Karpas-422 (cell line): ENCODE measurements at regions not wholly inside any gene's neighbourhood (a gene's known extent, or its start where the extent isn't known, plus 50 kb on each side); places are given as distances from the start of the nearest gene placed in this dataset.

Experiments
- DNase-seq: peaks from one replicate; pipeline ENCODE4 v3.0.0-alpha.2; 2015
- H2AFZ ChIP-seq: fragments of 200-600 bp; sonication (generic); 2 replicates; pipeline ENCODE4 v1.6.1; 2014; ENCODE audit warnings: antibody characterized with exemption, low read length, mixed read lengths
- H3K27ac ChIP-seq: fragments of 200-600 bp; sonication (generic); 2 replicates; pipeline ENCODE4 v1.5.1; 2014; ENCODE audit warnings: mild to moderate bottlenecking, low read length, moderate library complexity
- H3K27me3 ChIP-seq: fragments of 200-600 bp; sonication (generic); 2 replicates; pipeline ENCODE4 v1.6.1; 2014; ENCODE audit warnings: low read length, mixed read lengths
- H3K36me3 ChIP-seq: fragments of 200-600 bp; sonication (generic); 2 replicates; pipeline ENCODE4 v1.6.1; 2014; ENCODE audit warnings: low read length, mixed read lengths; ENCODE audit not compliant: insufficient read depth
- H3K4me1 ChIP-seq: fragments of 200-600 bp; sonication (generic); 2 replicates; pipeline ENCODE4 v1.6.1; 2014; ENCODE audit warnings: mild to moderate bottlenecking, low read length, mixed read lengths
- H3K4me2 ChIP-seq: fragments of 200-600 bp; sonication (generic); 2 replicates; pipeline ENCODE4 v1.6.1; 2014; ENCODE audit warnings: low read length, low read depth, mild to moderate bottlenecking; ENCODE audit not compliant: poor library complexity, severe bottlenecking
- H3K4me3 ChIP-seq: fragments of 200-600 bp; sonication (generic); 2 replicates; pipeline ENCODE4 v1.5.1; 2014; ENCODE audit warnings: mild to moderate bottlenecking, antibody characterized with exemption, low read length, mixed read lengths
- H3K79me2 ChIP-seq: fragments of 200-600 bp; sonication (generic); 2 replicates; pipeline ENCODE4 v1.6.1; 2014; ENCODE audit warnings: mild to moderate bottlenecking, low read length, mixed read lengths
- H3K9ac ChIP-seq: fragments of 200-600 bp; sonication (generic); 2 replicates; pipeline ENCODE4 v1.6.0; 2014; ENCODE audit warnings: low read length
- H3K9me2 ChIP-seq: fragments of 200-600 bp; sonication (generic), shearing (Covaris generic); replicated peaks from 2 replicates; pipeline ENCODE4 v1.6.0; 2014; ENCODE audit warnings: mild to moderate bottlenecking, low read length, moderate library complexity; ENCODE audit not compliant: insufficient read depth
- H3K9me3 ChIP-seq: fragments of 300-700, 200-600 bp; sonication (generic); 2 replicates; pipeline ENCODE4 v1.6.1; 2014; ENCODE audit warnings: low read length, mixed read lengths
- H4K20me1 ChIP-seq: fragments of 200-600 bp; sonication (generic); 2 replicates; pipeline ENCODE4 v1.6.1; 2014; ENCODE audit warnings: mild to moderate bottlenecking, antibody characterized with exemption, low read length, low read depth; ENCODE audit not compliant: insufficient read depth

DNA sequence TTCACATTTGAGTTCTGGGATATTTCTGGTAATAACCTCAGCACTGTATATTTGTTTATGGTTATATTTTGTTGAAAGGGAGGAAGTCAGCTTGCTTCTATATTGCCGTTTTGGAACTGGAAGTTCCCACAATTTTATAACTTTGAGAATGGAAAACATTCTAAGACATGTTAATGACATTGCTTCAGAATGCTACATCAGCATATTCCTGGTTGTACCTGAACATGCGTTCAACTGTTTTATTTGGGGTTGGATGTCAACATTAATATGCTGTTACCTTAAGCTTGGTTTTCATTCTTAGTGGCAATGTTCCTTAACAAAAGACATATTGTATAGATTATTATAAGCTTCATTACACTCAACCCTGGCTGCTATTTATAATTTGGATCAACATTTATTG, 489.4 kb upstream of the MAGEB18 start:
- no peaks in the 10 kb centered on the region for H4K20me1 ChIP-seq
- no peaks in the 10 kb centered on the region for H3K9me2 ChIP-seq
- no peak overlapping the region for H3K9ac ChIP-seq
- H3K4me1 ChIP-seq, result no peaks in the 10 kb centered on the region
- H3K36me3 ChIP-seq, result no peaks in the 10 kb centered on the region
- peaks cover 31% of the 10 kb centered on the region for H3K9me3 ChIP-seq
- H3K4me2 ChIP-seq, result no peak overlapping the region
- no peaks in the 10 kb centered on the region for H3K79me2 ChIP-seq
- no peak overlapping the region for H2AFZ ChIP-seq
- H3K4me3 ChIP-seq, result no peak overlapping the region
- no peak overlapping the region for H3K27ac ChIP-seq
- no peak for DNase-seq
- H3K27me3 ChIP-seq, result no peaks in the 10 kb centered on the region

DNA sequence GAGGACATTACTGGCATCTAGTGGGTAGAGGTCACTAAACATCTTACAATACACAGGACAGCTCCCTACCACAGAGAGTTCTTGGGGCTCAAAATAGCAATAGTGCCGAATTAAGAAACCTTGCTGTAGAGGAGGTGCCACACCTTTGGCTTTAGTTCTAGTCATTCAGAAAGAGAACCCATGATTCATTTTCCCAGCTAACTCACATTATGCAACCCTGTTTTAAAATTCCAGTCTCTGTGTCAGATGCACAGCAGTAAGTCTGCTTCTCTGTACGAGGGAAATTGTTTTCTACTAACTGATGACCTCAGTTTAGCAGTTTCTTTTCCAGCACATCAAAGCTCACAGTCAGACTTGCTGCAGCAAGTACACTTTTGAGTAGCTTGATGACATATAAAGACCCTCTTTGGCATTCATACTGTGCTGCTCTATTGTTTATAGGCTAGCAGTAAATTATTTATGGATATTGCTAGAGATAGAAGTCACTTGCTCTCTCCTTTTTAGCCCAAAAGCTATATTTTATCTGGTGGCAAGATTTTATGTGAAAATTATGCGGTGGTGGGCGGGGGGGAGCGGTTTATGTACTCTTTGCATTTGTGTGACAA, 487.8 kb upstream of the MAGEB18 start:
- H3K27me3 ChIP-seq, result no peaks in the 10 kb centered on the region
- H3K9me2 ChIP-seq, result no peaks in the 10 kb centered on the region
- H3K4me3 ChIP-seq, result no peak overlapping the region
- no peak overlapping the region for H3K27ac ChIP-seq
- no peak overlapping the region for H3K9ac ChIP-seq
- no peaks in the 10 kb centered on the region for H4K20me1 ChIP-seq
- no peak overlapping the region for H3K4me2 ChIP-seq
- H3K9me3 ChIP-seq, result peaks cover 33% of the 10 kb centered on the region
- no peaks in the 10 kb centered on the region for H3K36me3 ChIP-seq
- H3K4me1 ChIP-seq, result no peaks in the 10 kb centered on the region
- no peak for DNase-seq
- no peaks in the 10 kb centered on the region for H3K79me2 ChIP-seq
- H2AFZ ChIP-seq, result no peak overlapping the region

DNA sequence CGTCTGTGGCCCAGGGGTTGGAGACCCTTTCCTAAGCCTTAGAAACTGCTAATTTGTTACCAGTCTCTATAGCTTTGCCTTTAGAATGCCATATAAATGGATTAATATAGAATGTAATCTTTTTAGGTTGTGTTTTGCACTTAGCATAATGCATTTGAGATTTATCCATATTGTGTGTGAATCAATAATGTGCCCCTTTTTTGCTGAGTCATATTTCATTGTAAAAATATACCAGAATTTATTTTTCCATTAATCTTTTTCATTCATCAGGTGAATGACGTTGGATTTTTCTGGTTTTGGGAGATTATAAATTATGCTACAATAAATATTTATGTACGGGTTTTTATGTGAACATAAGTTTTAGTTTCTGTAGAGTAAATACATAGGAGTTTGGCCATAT, 478.8 kb upstream of the MAGEB18 start:
- H4K20me1 ChIP-seq, result no peaks in the 10 kb centered on the region
- H2AFZ ChIP-seq, result no peak overlapping the region
- no peak overlapping the region for H3K9ac ChIP-seq
- H3K9me2 ChIP-seq, result no peaks in the 10 kb centered on the region
- H3K4me1 ChIP-seq, result no peaks in the 10 kb centered on the region
- no peak for DNase-seq
- H3K4me2 ChIP-seq, result no peak overlapping the region
- H3K27ac ChIP-seq, result no peak overlapping the region
- H3K27me3 ChIP-seq, result no peaks in the 10 kb centered on the region
- H3K4me3 ChIP-seq, result no peak overlapping the region
- peaks cover 18% of the 10 kb centered on the region for H3K9me3 ChIP-seq
- no peaks in the 10 kb centered on the region for H3K79me2 ChIP-seq
- no peaks in the 10 kb centered on the region for H3K36me3 ChIP-seq

DNA sequence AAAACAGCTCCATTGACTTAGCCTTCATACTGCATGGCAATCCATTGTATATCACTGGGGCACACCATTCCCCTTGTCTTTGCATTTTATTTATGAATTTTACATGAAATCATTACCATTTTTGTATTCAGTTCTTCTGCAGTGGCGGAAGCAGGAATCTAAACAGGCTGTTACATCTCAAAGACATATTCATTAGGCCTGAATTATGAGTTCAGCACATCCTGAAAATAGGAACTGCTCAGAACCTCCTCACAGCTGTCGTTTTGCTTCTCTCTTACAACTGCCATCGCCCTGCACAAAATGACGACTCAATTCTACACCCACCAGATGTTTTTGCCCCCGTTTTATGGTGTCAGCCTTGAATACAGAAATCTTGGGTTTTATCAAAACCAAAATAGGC, 474.4 kb upstream of the MAGEB18 start:
- no peak overlapping the region for H3K9ac ChIP-seq
- no peaks in the 10 kb centered on the region for H3K4me1 ChIP-seq
- H3K36me3 ChIP-seq, result no peaks in the 10 kb centered on the region
- no peaks in the 10 kb centered on the region for H3K27me3 ChIP-seq
- H4K20me1 ChIP-seq, result no peaks in the 10 kb centered on the region
- no peaks in the 10 kb centered on the region for H3K79me2 ChIP-seq
- no peak overlapping the region for H3K27ac ChIP-seq
- no peak overlapping the region for H3K4me3 ChIP-seq
- H3K9me3 ChIP-seq, result peaks cover 22% of the 10 kb centered on the region
- DNase-seq, result no peak
- no peak overlapping the region for H3K4me2 ChIP-seq
- H3K9me2 ChIP-seq, result no peaks in the 10 kb centered on the region
- H2AFZ ChIP-seq, result no peak overlapping the region

DNA sequence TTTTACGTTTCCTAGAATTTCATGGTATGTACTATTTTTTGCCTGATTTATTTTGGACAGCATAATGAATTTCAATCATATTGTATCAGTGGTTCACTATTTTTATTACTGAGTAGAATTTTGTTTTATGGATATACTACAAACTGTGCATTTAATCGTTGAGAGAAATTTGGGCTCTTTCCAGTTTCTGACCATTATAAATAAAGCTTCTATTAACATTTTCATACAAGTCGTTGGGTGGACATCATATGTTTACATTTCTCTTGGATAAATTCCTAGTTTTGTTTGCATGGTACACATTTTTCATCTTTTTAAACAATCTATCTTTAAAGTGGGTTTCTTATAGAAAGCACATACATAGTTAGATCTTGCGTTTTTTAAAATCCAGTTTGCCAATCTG, 472.7 kb upstream of the MAGEB18 start:
- H3K36me3 ChIP-seq, result no peaks in the 10 kb centered on the region
- peaks cover 27% of the 10 kb centered on the region for H3K9me3 ChIP-seq
- no peak for DNase-seq
- no peak overlapping the region for H3K4me3 ChIP-seq
- no peak overlapping the region for H3K4me2 ChIP-seq
- H3K27me3 ChIP-seq, result no peaks in the 10 kb centered on the region
- no peaks in the 10 kb centered on the region for H4K20me1 ChIP-seq
- no peak overlapping the region for H3K27ac ChIP-seq
- no peaks in the 10 kb centered on the region for H3K79me2 ChIP-seq
- no peaks in the 10 kb centered on the region for H3K9me2 ChIP-seq
- no peak overlapping the region for H3K9ac ChIP-seq
- no peak overlapping the region for H2AFZ ChIP-seq
- H3K4me1 ChIP-seq, result no peaks in the 10 kb centered on the region

DNA sequence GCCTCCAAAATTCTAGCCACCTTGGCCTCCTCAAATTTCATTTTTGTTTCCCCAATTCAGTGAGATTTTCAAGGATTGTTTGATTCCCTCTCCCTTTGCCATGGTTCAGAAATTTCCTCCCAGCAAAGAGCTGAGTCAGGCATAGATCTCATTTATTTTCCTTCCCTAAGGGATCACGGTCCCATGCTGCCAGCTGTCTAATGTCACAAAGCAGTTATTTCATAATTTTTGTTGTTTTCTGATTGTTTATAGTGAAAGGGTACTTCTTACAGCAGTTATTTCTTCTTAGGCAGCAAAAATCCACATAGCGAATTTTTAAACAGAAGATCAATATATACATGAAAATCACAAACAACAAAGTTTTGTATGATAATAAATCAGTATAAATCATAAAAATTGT, 470.5 kb upstream of the MAGEB18 start:
- no peaks in the 10 kb centered on the region for H3K79me2 ChIP-seq
- no peak overlapping the region for H3K27ac ChIP-seq
- H3K4me2 ChIP-seq, result no peak overlapping the region
- no peaks in the 10 kb centered on the region for H3K9me2 ChIP-seq
- peaks cover 27% of the 10 kb centered on the region for H3K9me3 ChIP-seq
- H2AFZ ChIP-seq, result no peak overlapping the region
- H4K20me1 ChIP-seq, result no peaks in the 10 kb centered on the region
- no peaks in the 10 kb centered on the region for H3K36me3 ChIP-seq
- no peaks in the 10 kb centered on the region for H3K4me1 ChIP-seq
- no peak overlapping the region for H3K4me3 ChIP-seq
- no peaks in the 10 kb centered on the region for H3K27me3 ChIP-seq
- no peak overlapping the region for H3K9ac ChIP-seq
- no peak for DNase-seq

DNA sequence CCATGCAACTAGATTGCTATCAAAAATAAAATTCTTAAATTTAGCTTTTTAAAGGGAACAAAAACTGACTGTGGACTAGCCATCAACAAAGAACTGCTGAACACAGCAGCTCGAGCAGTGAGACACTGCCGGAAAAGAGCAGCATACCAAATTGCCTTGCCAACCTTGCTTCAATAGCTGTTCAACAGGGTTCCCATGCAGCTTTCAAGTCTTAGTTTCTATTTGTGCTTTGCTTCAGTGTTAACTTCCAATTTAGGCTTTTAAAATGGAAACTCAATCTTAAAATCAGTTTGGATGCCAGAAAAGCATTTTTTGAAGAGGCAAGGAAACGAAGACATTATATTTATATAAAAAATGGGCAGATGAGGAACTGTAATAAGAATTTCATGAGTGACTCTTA, 463.4 kb upstream of the MAGEB18 start:
- H3K9ac ChIP-seq, result no peak overlapping the region

DNA sequence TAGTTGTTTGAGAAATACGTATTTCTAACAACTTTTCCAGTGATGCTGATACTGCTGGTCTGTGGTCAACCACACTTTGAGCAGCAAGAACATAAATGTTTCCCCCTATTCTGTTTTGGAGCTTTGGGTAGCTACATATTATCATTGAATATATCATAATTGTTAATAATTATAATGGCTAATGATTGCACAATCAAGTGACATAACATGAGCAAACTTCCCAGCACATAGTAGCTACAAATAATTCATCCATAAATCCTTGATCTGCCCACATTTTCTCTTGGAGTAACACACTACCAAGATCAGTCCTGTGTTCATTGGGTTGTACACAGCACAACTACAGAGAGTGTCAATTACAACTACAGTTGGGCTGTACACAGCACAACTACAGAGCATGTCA, 436.3 kb upstream of the MAGEB18 start:
- Histone ChIP-seq H2AFZ (no peak overlapping the region), H3K27ac (no peak overlapping the region), H4K20me1 (no peaks in the 10 kb centered on the region), H3K9me2 (no peaks in the 10 kb centered on the region), H3K79me2 (no peaks in the 10 kb centered on the region), H3K36me3 (no peaks in the 10 kb centered on the region), H3K9ac (no peak overlapping the region), H3K9me3 (peaks cover 4% of the 10 kb centered on the region), H3K27me3 (no peaks in the 10 kb centered on the region), H3K4me2 (no peak overlapping the region), H3K4me1 (no peaks in the 10 kb centered on the region), H3K4me3 (no peak overlapping the region)
- no peak for DNase-seq

More for the DNA sequence above, 463.4 kb upstream of the MAGEB18 start:
- Histone ChIP-seq H3K9me3 (peaks cover 25% of the 10 kb centered on the region), H3K4me2 (no peak overlapping the region), H3K4me1 (no peaks in the 10 kb centered on the region), H3K79me2 (no peaks in the 10 kb centered on the region), H3K9me2 (no peaks in the 10 kb centered on the region), H3K27ac (no peak overlapping the region), H3K4me3 (no peak overlapping the region), H4K20me1 (no peaks in the 10 kb centered on the region), H2AFZ (no peak overlapping the region), H3K27me3 (no peaks in the 10 kb centered on the region), H3K36me3 (no peaks in the 10 kb centered on the region)
- no peak for DNase-seq

DNA sequence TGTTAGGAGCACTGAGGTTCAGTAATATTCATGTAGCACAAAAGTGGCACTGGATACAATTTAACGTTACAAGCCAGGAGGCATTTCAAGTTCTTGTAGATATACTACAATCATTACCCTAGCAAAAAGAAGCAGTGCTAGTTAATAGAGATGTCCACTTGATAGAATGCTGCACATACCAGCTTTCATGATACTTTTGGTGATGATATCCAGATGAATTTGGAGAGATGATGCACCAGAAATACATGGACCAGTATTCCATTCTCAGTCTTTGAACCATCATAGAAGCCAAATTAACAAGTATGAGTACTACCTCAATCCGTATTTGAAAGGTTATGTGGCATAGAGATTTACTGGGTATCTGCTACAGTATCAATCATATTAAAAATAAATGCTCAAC, 421.0 kb upstream of the MAGEB18 start:
- Histone ChIP-seq H4K20me1 (no peaks in the 10 kb centered on the region), H3K9me3 (no peaks in the 10 kb centered on the region), H3K4me1 (no peaks in the 10 kb centered on the region), H2AFZ (no peak overlapping the region), H3K4me2 (no peak overlapping the region), H3K4me3 (no peak overlapping the region), H3K27me3 (no peaks in the 10 kb centered on the region), H3K79me2 (no peaks in the 10 kb centered on the region), H3K9me2 (no peaks in the 10 kb centered on the region), H3K36me3 (no peaks in the 10 kb centered on the region), H3K27ac (no peak overlapping the region), H3K9ac (no peak overlapping the region)
- no peak for DNase-seq
